ENCODE measurements at regions not wholly inside any gene's neighbourhood (a gene's known extent, or its start where the extent isn't known, plus 50 kb on each side); places are given as distances from the start of the nearest gene placed in this dataset.
"Not testable (repeated sequence)": the region's sequence is repeated elsewhere in the genome, so short reads cannot be mapped to it uniquely, and the experiment has no call there.

GRCh38 chr3:96491023-96491422 lies 323.4 kb upstream of the EPHA6 start:
- no peak for FAIRE-seq

- no peak for FAIRE-seq
Measured at GRCh38 chr3:96491868-96492267, 322.5 kb upstream of the EPHA6 start.

DNA sequence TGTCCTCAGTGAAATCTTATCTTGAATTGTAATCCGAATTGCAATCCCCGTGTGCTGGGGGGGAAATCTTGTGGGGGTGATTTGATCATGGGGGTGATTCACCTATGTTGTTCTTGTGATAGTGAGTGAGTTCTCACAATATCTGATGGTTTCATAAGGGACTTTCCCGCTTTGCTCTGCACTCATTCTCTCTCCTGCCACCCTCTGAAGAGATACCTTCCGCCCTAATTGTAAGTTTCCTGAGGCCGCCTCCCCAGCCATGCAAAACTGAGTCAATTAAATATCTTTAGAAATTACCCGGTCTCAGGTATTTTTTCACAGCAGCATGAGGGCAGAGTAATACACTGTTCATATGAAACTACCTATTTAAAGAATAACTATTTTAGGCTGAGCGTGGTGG lies 304.1 kb upstream of the EPHA6 start:
- no peak for FAIRE-seq

DNA sequence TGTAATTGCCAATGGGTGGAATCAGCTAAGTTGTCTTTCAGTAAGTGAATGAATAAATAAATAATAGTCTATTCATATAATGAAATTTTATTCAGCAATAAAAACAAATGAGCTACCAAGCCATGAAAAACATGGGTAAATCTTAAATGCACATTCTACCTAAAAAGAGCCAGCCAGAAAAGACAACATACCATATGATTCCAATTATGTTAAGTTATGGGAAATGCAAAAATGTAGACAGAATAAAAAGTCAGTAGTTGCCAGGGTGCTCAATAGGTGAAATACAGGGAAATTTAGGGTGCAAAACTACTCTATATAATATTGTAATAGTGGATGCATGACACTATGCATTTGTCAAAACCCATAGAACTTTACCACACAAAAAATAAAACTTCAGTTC lies 277.2 kb upstream of the EPHA6 start:
- no peak for FAIRE-seq

DNA sequence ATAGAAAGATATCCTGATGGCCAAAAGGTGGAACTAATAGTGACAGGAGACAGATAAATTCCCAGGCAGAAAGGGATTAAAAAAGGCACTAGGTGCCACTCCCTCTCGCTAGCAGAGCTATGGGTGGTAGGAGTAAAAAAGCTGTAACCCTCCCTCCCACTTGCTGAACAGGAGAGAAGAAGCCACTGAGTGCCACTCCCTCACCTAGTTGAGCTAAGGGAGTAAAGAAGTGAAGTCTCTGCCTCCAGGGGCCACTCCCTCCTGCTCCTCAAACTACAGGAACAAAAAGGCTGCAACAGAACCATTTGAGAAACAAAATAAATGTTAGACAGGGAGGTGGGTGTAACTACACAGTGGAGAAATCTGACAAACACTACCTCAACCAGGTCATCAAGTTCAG lies 276.2 kb upstream of the EPHA6 start:
- no peak for FAIRE-seq

GRCh38 chr3:96548073-96548472 lies 266.3 kb upstream of the EPHA6 start:
- FAIRE-seq, result no peak

DNA sequence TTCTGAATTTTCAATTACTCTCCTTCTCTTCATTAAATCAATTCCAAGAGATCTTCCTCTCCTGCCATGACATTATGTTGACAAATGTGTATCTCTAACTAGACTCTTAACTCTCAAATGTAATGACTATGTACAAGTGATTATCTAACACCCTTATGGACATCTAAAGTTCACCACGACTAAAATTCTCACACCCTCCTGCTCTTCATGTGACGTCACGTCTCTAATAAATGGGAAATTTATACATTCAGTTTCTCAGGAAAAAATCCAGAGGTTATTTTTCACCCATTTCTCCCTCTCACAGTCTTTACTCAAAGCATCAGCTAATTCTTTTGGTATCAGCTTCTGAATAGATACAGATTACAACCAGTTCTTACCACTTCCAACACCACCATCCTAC lies 237.5 kb upstream of the EPHA6 start:
- FAIRE-seq, result no peak

DNA sequence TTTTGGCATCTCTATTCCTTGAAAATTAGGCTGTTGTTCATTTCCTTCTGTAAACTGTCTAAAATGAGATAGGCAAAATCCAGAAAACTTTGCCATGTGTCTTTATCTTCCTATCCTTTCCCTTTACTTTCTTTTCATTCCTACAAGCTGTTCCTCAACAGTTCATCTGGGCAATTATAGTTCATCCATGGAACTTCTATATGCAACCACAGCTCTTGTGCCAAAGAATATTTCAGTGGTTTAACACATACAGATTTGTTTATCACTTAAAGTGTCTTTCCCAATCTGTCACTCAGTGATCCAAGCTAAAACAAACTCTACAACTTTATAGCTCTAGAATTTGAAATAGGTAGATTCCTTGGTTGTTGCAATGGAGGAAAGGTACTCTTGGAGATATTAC lies 230.3 kb upstream of the EPHA6 start:
- FAIRE-seq, result no peak

GRCh38 chr3:96606865-96607264 lies 207.5 kb upstream of the EPHA6 start:
- not testable (repeated sequence) for FAIRE-seq

- no peak for FAIRE-seq
Measured at GRCh38 chr3:96619475-96619874, 194.9 kb upstream of the EPHA6 start.

DNA sequence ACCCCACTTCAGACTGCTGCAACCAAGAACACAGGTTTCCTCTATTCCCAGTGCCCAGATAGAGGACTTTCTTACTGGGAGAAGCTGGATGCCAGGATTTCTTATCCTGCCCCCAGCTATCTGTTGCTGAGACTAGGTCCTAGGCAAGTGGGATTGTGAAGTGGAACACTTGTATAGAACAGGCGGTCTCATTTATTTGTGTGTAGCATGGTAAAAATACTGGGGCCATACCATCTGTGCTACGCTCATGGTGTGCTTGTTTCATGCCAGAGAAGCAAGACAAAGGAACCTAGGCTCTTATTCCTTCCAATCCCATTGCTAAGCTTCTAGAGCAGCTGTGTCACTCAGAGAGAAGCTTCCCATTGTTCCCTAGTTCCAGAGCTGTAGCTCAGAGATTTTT lies 191.5 kb upstream of the EPHA6 start:
- no peak for FAIRE-seq

DNA sequence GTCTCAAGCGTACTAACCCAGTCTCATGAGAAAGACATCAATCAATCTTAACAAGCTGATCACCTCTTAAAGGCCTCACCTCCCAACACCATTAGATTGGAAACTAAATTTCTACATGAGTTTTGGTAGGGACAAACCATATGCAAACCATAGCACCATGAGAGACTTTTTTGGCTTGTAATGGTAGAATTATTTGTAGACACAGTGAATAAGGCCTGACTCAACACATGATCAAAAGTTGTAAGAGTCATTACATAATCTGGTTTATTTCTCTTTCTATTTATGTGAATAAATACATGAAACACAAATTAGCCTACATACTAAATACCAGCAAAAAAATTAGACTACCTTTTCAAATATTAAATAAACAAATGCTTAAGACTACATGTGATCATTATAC lies 183.3 kb upstream of the EPHA6 start:
- FAIRE-seq, result no peak

- FAIRE-seq, result no peak
Measured at GRCh38 chr3:96646596-96646995, 167.8 kb upstream of the EPHA6 start.

DNA sequence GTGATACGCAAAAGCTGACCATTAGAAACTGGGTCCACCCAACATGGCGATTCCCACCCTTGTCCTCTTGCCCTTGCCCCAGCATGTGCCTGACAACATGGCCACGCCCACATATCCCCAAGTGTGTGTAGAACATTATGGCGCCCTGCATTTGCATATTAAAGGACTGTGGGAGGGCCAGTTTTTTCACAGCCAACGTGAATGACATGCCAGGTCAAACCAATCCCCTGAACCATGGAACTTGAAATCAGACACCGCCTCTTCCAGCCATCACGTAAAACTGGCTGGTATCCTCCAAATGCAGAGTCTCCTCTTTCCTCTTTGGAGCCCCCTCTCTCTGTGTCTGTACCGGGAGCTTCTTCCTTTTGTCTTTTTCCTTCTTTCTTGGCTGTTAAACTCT lies 156.7 kb upstream of the EPHA6 start:
- FAIRE-seq, result no peak

DNA sequence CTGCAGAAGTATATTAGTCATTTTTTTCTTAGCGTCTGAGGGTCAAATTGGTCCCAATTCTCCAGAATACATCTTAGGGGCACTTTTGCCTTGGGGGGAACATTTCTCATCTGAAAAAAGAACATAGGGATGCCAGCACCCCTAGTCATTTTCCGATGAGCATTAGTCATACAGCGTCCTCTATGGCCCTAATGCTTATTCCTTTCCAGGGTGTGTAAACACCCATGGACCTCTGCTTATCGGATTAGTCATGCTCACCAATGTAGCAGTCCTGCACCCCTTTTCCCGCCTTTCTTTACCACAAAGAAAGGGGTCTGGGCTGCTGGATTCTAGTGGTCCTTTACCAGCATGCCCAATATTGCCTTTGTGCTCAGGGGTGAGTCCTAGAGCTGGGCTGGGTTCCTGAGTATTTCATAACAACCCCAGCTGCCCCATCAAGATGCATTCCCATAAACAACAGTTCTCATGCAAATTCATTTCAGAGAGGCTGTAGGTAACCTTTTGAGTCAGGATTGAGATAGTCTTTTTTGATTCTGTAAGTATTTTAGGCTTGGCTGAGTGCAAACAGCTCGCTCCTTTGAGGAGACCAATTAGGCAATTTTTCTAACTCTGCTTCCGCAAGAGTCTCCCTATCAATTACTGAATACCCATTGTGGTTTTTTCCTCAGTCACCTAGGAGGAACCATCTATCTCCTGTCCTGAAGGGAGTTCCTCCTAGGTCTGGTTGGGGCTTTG lies 142.4 kb upstream of the EPHA6 start:
- FAIRE-seq, result not testable (repeated sequence)

GRCh38 chr3:96677156-96677555 lies 137.2 kb upstream of the EPHA6 start:
- no peak for FAIRE-seq

GRCh38 chr3:96678325-96678724 lies 136.1 kb upstream of the EPHA6 start:
- FAIRE-seq, result no peak

GRCh38 chr3:96700322-96701315 lies 113.8 kb upstream of the EPHA6 start:
- no peak for FAIRE-seq

- no peak for FAIRE-seq
Measured at GRCh38 chr3:96705895-96706294, 108.5 kb upstream of the EPHA6 start.

DNA sequence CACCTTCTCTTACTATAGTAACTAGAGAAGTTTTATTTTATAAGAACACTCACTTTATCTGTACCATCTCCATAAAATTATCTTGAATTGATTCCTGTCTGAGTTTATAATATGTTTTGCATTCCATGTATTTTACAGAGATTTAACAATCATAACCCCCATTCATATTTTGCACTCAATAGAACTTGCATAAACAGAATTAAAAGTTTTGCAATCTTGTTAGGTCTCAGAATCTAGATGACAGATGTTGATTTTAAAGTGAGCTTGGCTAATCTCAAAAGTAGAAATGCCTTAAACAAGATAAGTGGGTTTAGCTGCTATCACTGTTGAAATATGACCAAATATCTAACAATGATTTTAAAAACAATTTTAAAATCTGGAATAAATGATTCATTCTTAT lies 107.9 kb upstream of the EPHA6 start:
- FAIRE-seq, result no peak

DNA sequence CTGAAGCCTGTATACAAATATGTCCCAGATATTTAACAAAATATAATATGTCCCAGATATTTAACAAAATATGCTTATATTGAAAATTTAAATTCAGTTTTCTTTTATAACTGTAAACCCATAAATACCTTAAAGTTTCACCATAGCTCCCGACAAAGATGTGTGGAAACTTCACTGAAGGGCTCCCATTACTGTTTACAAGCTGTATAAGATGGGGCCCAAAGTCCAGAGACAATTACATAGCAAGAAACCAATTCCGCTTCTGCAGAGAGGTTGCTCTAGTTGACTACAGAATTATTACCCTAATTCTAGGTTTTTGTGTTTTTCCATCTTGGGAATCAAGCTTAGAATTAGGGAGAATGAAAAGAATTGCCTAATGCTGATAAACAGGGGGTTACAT lies 102.6 kb upstream of the EPHA6 start:
- no peak for FAIRE-seq

- peak; percentile 48 for FAIRE-seq
Measured at GRCh38 chr3:96712792-96713191, 101.6 kb upstream of the EPHA6 start.

DNA sequence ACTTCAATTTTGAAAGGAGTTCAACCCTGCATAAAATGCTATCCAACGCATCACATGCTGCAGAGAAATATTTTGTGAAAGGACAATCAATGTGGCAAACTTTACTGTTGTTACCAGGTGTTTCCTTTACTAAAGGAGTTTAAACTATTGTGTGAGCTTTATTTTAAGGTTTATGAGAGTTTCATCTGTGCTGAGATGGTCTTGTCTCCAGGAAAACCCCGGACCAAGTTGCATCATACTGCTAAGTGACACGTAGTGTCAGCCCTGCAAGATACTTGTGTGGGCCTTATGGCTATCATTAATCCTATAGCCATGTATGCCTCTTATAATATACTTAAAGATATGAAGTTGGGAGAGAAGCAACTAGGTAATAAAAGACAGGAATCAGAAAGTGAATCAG lies 94.5 kb upstream of the EPHA6 start:
- no peak for FAIRE-seq

DNA sequence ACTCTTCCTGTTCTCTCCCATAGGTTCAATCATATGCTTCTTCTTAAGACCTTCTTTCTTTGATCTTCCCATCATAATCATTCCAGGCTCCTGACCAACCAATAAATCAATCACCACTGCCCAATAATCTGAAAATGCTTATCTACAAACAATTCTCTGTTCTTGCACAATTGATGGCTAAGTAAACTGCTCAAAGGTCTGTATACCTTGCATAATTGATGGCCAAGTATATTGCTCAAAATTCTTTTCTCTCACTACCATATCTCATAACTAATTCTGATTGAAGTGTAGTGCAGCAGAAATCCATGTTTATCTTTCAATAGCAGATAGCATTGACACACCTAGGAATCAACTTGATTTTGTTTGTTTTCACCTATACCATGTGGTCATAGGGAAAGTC lies 83.4 kb upstream of the EPHA6 start:
- FAIRE-seq, result no peak

Measured in endometrium (tissue), 2 donors.